Mesodermal cell (in vitro differentiated cells): ENCODE measurements at regions not wholly inside any gene's neighbourhood (a gene's known extent, or its start where the extent isn't known, plus 50 kb on each side); places are given as distances from the start of the nearest gene placed in this dataset.

Source experiments
- H3K27ac ChIP-seq: 2 replicates; pipeline ENCODE4 v1.7.0; 2013; ENCODE audit warnings: mild to moderate bottlenecking, low read depth, low read length, moderate library complexity; ENCODE audit not compliant: severe bottlenecking
- H3K36me3 ChIP-seq: 2 replicates; pipeline ENCODE4 v1.7.1; 2013; ENCODE audit warnings: mild to moderate bottlenecking, low read length, moderate library complexity; ENCODE audit not compliant: control insufficient read depth, insufficient read depth
- H3K4me1 ChIP-seq: one replicate; pipeline ENCODE4 v1.7.1; 2013; ENCODE audit warnings: mild to moderate bottlenecking, low read length; ENCODE audit not compliant: insufficient read depth, control insufficient read depth, poor library complexity, severe bottlenecking
- H3K4me3 ChIP-seq: 2 replicates; pipeline ENCODE4 v1.7.0; 2013; ENCODE audit warnings: low read length, control low read depth, mild to moderate bottlenecking; ENCODE audit not compliant: insufficient read depth, poor library complexity, severe bottlenecking; ENCODE audit errors: extremely low read depth
- H3K9me3 ChIP-seq: 2 replicates; pipeline ENCODE4 v1.7.1; 2013; ENCODE audit warnings: mild to moderate bottlenecking, low read length, moderate library complexity; ENCODE audit not compliant: control insufficient read depth
- WGBS, 2 experiments: methylation state at CpG; one replicate each; pipeline ENCODE4 v1.1.5; 2013; ENCODE audit warnings: missing lambda C conversion rate in 2 of 2; ENCODE audit not compliant: insufficient coverage in 2 of 2; 5-methylcytosine and 5-hydroxymethylcytosine counted together

DNA sequence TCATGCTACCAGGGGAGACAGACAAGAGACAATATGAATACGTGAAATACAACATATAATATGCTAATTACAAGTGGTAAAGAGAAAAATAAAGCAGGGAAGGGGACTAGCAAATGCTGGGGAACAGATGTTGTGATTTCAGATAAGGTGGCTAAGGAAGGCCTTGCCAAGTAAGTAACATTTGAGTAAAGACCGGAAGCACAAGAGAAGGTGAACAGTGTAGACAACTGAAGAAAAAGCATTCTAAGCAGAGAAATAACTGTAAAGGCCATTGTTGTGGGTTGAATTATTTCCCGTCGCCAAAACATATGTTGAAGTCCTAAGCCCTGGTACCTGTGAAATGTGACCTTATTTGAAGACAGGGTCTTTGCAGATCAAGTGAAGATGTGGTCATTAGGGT, 63.7 kb upstream of the EED start:
- Histone ChIP-seq H3K9me3 (peaks cover 7% of the 10 kb centered on the region), H3K4me1 (peaks cover 2% of the 10 kb centered on the region), H3K4me3 (no peak overlapping the region), H3K27ac (no peak overlapping the region), H3K36me3 (no peaks in the 10 kb centered on the region)
- WGBS, 2 experiments = 93 to 95% methylated on average over 3 of the region's 4 CpGs

DNA sequence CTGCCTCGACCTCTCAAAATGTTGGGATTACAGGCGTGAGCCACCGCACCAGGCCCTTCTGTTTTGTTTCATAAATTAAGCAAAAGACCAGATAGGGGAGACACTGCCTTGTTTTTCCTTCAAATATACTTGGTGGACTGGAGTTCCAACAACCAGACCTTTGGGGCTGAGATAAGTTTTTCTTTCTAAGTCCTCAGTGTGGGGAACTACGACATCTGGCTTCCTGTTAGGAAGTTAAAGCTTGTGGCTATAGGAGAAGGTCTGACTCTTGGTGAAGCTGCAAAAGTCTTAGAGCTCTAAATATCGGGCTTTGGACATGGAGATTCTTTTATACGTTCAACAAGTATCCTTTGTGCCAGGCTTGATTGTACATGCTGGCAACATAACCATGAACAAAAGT, 64.1 kb upstream of the EED start:
- Histone ChIP-seq H3K27ac (no peak overlapping the region), H3K36me3 (no peaks in the 10 kb centered on the region), H3K4me3 (no peak overlapping the region), H3K4me1 (peaks cover 4% of the 10 kb centered on the region), H3K9me3 (peaks cover 7% of the 10 kb centered on the region)
- WGBS, 2 experiments = 93 to 98% methylated on average over 4 to 6 of the region's 6 CpGs

DNA sequence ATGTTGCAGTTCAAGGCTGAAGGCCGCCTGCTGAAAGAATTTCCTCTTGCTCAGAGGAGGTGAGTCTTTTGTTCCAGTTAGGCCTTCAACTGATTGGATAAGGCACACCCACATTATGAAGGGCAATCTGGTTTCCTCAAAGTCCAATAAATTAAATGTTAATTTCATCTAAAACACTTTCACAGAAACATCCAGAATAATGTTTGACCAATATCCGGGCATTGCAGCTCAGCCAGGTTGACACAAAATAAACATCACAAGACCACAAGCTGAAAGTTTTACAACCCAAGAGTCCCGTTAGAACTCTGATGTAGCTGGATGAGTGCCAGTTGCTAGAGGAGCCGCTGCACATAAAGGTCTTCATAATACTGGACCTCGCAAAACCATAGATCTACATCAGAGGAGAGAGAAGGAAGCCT, 64.9 kb upstream of the EED start:
- 100% methylated on average over 4 of the region's 5 CpGs for WGBS, 2 experiments
- H3K9me3 ChIP-seq = peaks cover 7% of the 10 kb centered on the region
- H3K27ac ChIP-seq = no peak overlapping the region
- peaks cover 11% of the 10 kb centered on the region for H3K4me1 ChIP-seq
- no peaks in the 10 kb centered on the region for H3K36me3 ChIP-seq
- no peak overlapping the region for H3K4me3 ChIP-seq

DNA sequence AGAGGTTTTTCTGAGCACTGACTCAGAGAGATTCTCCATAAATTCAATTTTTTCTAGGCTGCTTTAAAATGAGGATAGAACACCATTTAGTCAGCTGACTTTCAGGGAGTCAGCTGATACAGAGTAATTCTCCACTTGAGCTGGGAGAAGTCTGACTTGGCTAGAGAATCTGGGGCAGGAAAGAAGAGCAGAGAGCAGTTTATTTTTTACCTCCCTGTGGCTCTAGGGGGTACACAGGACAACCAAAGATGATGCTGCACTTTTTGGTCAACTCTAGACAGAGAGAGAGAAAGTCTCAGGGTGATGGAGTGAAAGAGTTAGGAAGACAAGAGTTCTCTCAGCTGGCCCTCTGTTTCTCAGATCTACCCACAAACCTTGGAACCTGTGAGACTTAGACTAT, 67.3 kb upstream of the EED start:
- no peak overlapping the region for H3K4me3 ChIP-seq
- H3K4me1 ChIP-seq = peaks cover 31% of the 10 kb centered on the region
- H3K27ac ChIP-seq = no peak overlapping the region
- H3K9me3 ChIP-seq = peaks cover 7% of the 10 kb centered on the region
- no peaks in the 10 kb centered on the region for H3K36me3 ChIP-seq

DNA sequence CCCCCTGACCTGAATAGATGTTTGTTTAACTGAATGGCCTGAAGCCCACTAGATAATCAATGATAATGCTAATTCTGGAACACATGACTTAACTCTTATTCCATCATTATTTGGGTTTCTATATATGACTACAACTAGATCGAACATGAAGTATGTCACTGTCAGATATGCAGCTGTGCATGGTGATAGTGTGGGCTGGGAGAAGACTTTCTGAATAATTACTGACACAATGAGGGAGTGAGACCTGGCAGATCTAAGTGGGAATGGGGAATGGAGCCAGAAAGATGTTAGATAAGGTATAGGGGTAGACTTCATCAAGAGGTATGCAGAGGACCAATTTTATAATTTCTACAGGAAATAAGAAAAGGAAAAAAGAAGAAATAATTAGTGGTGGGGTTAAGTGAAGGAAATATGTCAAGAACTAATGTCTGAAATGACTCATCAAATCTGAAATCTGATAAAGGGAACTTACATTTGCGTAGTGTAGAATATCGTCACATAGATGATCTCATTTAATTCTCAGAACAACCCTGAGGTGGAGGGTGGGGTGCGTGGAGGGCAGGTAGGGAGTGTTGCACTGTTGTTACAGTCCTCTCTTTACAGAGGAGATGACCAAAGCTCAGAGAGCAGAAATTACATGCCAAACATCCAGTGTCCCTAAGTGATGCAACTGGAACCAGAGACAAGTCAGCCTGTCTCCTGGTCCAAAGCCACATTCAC, 68.2 kb upstream of the EED start:
- Histone ChIP-seq H3K4me1 (peaks cover 31% of the 10 kb centered on the region), H3K4me3 (no peak overlapping the region), H3K9me3 (peaks cover 7% of the 10 kb centered on the region), H3K27ac (no peak overlapping the region), H3K36me3 (no peaks in the 10 kb centered on the region)
- 100% methylated on average over 1 to 2 of the region's 4 CpGs for WGBS, 2 experiments

DNA sequence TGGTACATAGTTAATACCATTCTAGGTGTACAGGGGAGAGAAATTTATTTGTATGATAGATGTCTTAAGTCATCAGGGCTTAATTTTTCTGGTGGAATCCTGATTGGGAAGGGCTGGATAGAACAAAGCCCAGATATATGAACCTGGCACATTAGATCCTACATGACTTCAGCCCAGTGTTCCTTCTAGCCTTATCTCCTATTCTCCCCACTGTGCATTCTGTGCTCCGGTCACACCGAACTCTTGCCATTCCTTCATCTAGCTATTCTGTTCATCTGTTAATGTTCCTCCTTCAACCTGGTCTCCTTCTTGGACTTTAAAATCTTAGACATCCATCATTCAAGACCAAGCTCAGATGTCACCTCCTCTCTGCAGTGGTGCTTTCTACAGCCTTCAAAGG, 68.9 kb upstream of the EED start:
- no peak overlapping the region for H3K4me3 ChIP-seq
- no peak overlapping the region for H3K27ac ChIP-seq
- 97 to 100% methylated on average over 2 of the region's 2 CpGs for WGBS, 2 experiments
- H3K36me3 ChIP-seq = no peaks in the 10 kb centered on the region
- H3K4me1 ChIP-seq = peaks cover 31% of the 10 kb centered on the region
- H3K9me3 ChIP-seq = peaks cover 7% of the 10 kb centered on the region

DNA sequence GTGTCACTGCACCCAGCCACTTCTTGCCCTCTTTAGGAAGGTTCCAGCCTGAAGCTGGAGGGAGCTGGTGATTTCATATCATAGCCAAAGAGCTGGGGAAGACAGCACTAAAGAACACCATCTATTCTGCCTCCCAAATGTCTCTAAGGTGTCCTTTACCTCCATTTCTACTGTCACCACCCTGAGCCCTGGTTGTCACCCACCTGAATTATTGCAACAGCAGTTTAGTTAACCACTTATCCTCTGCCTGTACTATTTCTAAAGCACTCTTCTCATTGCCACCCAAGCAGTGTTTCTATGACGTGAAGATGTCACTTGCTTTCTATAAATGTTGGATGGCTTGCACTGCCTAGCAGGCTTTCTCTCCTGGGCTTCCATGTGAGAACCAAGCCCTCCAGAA, 69.4 kb upstream of the EED start:
- H3K36me3 ChIP-seq = no peaks in the 10 kb centered on the region
- peaks cover 7% of the 10 kb centered on the region for H3K9me3 ChIP-seq
- peak overlapping the region; percentile 75 for H3K27ac ChIP-seq
- no peak overlapping the region for H3K4me3 ChIP-seq
- WGBS, 2 experiments = 100% methylated on average over 1 of the region's 1 CpG; no CpG with 5 or more reads in 1 of the 2 experiments
- peaks cover 31% of the 10 kb centered on the region for H3K4me1 ChIP-seq

DNA sequence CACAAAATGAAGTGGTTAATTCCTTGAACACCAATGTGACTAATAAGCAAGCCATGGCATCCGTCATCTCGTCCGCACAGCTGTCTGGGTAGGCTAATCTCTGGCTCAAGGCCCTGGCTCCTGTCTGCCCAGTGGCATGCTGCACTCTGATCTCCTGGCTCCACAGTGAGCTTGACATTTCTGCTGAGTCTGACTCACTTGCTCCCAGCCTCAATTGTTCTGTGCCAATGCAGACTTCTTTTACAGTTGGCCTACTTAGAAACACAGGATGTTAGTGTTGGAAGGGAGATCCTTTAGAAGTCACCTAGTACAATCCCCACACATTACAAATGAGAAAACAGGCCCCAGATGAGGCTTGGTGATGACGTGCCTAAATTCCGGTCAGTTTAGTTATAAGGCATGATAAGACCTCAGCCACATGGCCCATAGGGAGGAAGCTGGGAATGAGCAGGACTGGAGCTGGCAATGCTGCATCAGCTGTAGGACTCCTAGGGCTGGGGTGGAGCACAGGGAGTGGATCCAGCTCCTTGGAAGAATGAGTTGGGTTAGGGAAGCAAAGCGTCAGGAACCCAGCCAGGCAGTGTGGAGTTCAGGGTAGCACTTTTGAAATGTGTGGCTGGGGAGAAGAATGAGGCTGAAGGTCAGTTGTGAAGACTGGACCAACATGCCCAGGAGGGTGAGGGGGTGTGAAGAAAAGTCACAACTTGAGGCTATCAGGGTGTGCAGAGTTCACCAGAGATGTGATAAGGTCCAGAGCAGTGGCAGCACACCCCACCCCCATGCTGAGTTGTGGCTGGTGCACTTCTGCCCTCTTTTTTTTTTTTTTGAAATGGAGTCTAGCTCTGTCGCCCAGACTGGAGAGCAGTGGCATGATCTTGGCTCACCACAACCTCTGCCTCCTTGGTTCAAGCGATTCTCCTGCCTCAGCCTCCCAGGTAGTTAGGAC, 70.2 kb upstream of the EED start:
- peaks cover 6% of the 10 kb centered on the region for H3K9me3 ChIP-seq
- peak overlapping the region; percentile 75 for H3K27ac ChIP-seq
- peaks cover 31% of the 10 kb centered on the region for H3K4me1 ChIP-seq
- no peaks in the 10 kb centered on the region for H3K36me3 ChIP-seq
- WGBS, 2 experiments = 86 to 88% methylated on average over 6 to 8 of the region's 8 CpGs
- no peak overlapping the region for H3K4me3 ChIP-seq

DNA sequence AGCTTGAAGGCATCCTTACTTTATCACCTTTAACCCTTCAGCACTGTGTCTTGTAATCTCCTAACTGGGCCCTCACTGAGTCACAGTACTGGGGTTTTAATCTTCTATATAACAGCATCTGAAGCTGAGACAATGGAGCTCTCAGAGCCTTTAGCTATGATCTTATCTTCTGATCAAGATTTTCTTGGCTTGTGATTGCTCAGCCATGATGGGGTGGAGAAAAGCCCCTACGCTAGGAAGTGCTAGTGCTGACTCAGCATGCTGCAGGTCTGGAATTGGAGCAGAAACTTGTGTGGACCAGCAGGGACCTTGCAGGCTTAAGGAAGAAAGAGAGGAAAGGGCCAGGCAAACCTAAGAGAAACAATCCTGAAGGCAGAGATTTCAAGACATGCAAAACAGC, 71.7 kb upstream of the EED start:
- Histone ChIP-seq H3K27ac (peak overlapping the region; percentile 75), H3K4me3 (no peak overlapping the region), H3K9me3 (no peaks in the 10 kb centered on the region), H3K36me3 (no peaks in the 10 kb centered on the region), H3K4me1 (peaks cover 31% of the 10 kb centered on the region)
- WGBS, 2 experiments = 60% methylated on average over 1 of the region's 1 CpG; no CpG with 5 or more reads in 1 of the 2 experiments

DNA sequence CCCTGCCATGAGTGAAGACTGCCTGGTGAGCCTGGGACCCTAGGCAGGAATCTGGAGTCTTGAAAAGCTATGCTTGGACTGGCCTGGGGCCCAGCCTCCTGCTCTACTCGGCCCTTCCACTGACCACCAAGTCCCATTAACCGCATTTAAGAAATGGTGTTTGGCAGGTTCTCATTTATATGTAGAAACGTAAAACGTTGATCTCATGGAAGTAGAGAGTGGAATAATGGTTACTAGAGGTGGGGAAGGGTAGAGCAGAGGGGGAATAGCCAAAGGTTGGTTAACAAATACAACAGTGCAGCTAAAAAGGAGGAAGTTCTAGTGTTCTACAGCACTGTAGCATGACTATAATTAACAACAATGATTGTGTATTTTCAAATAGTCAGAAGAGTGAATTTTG, 72.9 kb upstream of the EED start:
- WGBS, 2 experiments = 80 to 96% methylated on average over 1 to 4 of the region's 4 CpGs
- H3K4me1 ChIP-seq = peaks cover 31% of the 10 kb centered on the region
- H3K4me3 ChIP-seq = no peak overlapping the region
- H3K27ac ChIP-seq = no peak overlapping the region
- no peaks in the 10 kb centered on the region for H3K36me3 ChIP-seq
- no peaks in the 10 kb centered on the region for H3K9me3 ChIP-seq
